Heart right ventricle (tissue), 16 donors: ENCODE measurements at regions not wholly inside any gene's neighbourhood (a gene's known extent, or its start where the extent isn't known, plus 50 kb on each side); places are given as distances from the start of the nearest gene placed in this dataset.

Experiments used
- ATAC-seq, 8 donors: fragments of 200-7000 bp; cut with Tn5 transposase; one replicate each; pipeline ENCODE4 v1.9.1; 2020; ENCODE audit warnings: mild to moderate bottlenecking in 8 of 8, moderate library complexity in 8 of 8, moderate number of reproducible peaks in 1 of 8
- DNase-seq, 2 donors: peaks; one replicate each; pipeline ENCODE4 v3.0.0-alpha.2; 2020
- H3K27ac ChIP-seq, 10 donors: fragments of 200-600 bp; sonication (generic) in 2 of 10; one replicate each; pipeline versions ENCODE4 v1.5.0 to v1.8.0; 2020 to 2022; ENCODE audit warnings: mild to moderate bottlenecking in 3 of 10
- H3K27me3 ChIP-seq, 7 donors: fragments of 200-600 bp; one replicate each; pipeline ENCODE4 v1.8.0; 2021 to 2022; ENCODE audit warnings: mild to moderate bottlenecking in 2 of 7
- H3K36me3 ChIP-seq, 9 donors: fragments of 200-600 bp; sonication (generic) in 1 of 9; one replicate each; pipeline versions ENCODE4 v1.5.0 to v1.8.0; 2020 to 2022; ENCODE audit warnings: mild to moderate bottlenecking in 2 of 9
- H3K4me1 ChIP-seq, 9 donors: fragments of 200-600 bp; sonication (generic) in 1 of 9; one replicate each; pipeline versions ENCODE4 v1.5.0 to v1.8.0; 2020 to 2022; ENCODE audit warnings: mild to moderate bottlenecking in 4 of 9
- H3K4me3 ChIP-seq, 10 donors: fragments of 200-600 bp; sonication (generic) in 2 of 10; one replicate each; pipeline versions ENCODE4 v1.5.0 to v1.8.0; 2020 to 2022; ENCODE audit warnings: mild to moderate bottlenecking in 7 of 10, moderate library complexity in 2 of 10
- H3K9me3 ChIP-seq, 11 donors: fragments of 200-600 bp in 10 of 11; sonication (generic) in 2 of 11; one replicate each; pipeline versions ENCODE4 v1.5.0 to v1.8.0; 2013 to 2022; ENCODE audit warnings: mild to moderate bottlenecking in 2 of 11, control low read depth in 1 of 11, moderate library complexity in 1 of 11
- WGBS, 2 donors: extraction: QIAGEN DNeasy Blood & Tissue Kit; methylation state at CpG; one replicate each; pipeline ENCODE4 v1.1.7; 2013; ENCODE audit warnings: inconsistent platforms in 1 of 2; 5-methylcytosine and 5-hydroxymethylcytosine counted together
- intact Hi-C, 10 donors: fragments of 100-400 bp; cut with DNase I; formaldehyde crosslinking; loops; one replicate each; pipeline versions ENCODE4 v1.11.1 to v1.14.2; 2022
- TF ChIP-seq, protein P1 (sequence below), 9 donors: fragments of 200-600 bp; sonication (generic) in 2 of 9; IDR thresholded peaks; one replicate each; pipeline versions ENCODE4 v1.5.0 to v1.8.0; 2021 to 2022; ENCODE audit warnings: antibody characterized with exemption in 9 of 9, mild to moderate bottlenecking in 5 of 9, moderate library complexity in 1 of 9
- donor health status: Arrhythmogenic right ventricular cardiomyopathy.
- donor health status: ischemic (EF 13 %, LVEDD 7.1; RV severe dilation, severe dysfunction).
- donor health status: healthy with polysubstance abuse.
- donor health status: DM: no; HTN: yes; CAD: no.
- donor health status: DM: no; HTN: no; CAD: no.
- donor health status: ischemic (EF 25% LVEDD 6.9; RV normal size, moderate dysfunction).
- donor health status: ischemic (EF 25% LVEDD 5.7; RV mildly dilated, moderate dysfunction).
- donor health status: healthy.
- donor health status: DM: yes; HTN: yes; CAD: no.
- donor health status: Ischemic cardiomyopathy.
- donor health status: ischemic (EF 35%, LVEDD 5.7; RV mildly dilated, moderate dysfunction).
- donor health status: nonischemic (EF 11% LVEDD 7.7; RV severe dilation, severe dysfunction).
- donor health status: DM: yes; HTN: yes; CAD: no.
- donor health status: PGD.
- donor health status: ischemic (EF 29% LVEDD 5.4; RV normal size, mild dysfunction).
- donor health status: nonischemic (EF 23%, LVEDD 6.1; RV moderate dilation, normal function).

DNA sequence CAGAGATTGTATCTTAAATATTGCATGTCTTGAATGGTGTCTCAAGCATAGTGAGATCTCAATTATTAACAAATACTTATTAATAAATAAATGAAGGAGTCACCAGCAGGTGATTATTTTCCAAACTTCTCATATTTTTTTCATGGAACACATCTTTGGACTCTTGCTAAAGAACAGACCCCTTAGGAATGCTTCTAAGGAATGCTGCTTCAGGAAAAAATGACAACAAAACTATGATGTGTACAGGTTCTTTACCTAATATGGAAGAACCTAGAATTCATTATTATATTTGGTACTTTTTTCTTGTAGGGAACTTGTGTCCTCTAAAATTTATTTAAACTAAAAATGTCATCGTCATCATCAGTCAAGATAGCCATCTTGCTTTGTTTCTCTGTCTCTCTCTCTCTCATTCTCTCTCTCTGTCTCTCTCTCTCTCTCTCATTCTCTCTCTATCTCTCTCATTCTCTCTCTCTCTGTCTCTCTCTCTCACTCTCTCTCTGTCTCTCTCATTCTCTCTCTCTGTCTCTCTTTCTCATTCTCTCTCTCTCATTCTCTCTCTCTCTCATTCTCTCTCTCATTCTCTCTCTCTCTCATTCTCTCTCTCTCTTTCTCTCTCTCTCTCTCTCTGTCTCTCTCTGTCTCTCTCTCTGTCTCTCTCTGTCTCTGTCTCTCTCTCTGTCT lies 63.0 kb upstream of the ETS2 start:
- intact Hi-C loops = loop anchor here in 2 of 10 donors (5.0 kb wide), 2 partner anchors 65 to 375 kb away; partner anchors contain the start of gene ETS2 (in 1 of the 2)
- Histone ChIP-seq H3K4me1 (peaks cover 0 to 16% (median 3%) of the 10 kb centered on the region in 9 donors), H3K36me3 (no peaks in the 10 kb centered on the region), H3K9me3 (peaks cover 0 to 3% (median 0%) of the 10 kb centered on the region in 11 donors), H3K4me3 (no peak overlapping the region), H3K27ac (no peak overlapping the region), H3K27me3 (no peaks in the 10 kb centered on the region)
- TF ChIP-seq, protein P1, sequence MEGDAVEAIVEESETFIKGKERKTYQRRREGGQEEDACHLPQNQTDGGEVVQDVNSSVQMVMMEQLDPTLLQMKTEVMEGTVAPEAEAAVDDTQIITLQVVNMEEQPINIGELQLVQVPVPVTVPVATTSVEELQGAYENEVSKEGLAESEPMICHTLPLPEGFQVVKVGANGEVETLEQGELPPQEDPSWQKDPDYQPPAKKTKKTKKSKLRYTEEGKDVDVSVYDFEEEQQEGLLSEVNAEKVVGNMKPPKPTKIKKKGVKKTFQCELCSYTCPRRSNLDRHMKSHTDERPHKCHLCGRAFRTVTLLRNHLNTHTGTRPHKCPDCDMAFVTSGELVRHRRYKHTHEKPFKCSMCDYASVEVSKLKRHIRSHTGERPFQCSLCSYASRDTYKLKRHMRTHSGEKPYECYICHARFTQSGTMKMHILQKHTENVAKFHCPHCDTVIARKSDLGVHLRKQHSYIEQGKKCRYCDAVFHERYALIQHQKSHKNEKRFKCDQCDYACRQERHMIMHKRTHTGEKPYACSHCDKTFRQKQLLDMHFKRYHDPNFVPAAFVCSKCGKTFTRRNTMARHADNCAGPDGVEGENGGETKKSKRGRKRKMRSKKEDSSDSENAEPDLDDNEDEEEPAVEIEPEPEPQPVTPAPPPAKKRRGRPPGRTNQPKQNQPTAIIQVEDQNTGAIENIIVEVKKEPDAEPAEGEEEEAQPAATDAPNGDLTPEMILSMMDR (IDR thresholded peaks at IDR 0.05) = no peak
- ATAC-seq (no peak), DNase-seq (no peak)
- WGBS, 2 donors = 90 to 94% methylated on average over 1 of the region's 1 CpG

DNA sequence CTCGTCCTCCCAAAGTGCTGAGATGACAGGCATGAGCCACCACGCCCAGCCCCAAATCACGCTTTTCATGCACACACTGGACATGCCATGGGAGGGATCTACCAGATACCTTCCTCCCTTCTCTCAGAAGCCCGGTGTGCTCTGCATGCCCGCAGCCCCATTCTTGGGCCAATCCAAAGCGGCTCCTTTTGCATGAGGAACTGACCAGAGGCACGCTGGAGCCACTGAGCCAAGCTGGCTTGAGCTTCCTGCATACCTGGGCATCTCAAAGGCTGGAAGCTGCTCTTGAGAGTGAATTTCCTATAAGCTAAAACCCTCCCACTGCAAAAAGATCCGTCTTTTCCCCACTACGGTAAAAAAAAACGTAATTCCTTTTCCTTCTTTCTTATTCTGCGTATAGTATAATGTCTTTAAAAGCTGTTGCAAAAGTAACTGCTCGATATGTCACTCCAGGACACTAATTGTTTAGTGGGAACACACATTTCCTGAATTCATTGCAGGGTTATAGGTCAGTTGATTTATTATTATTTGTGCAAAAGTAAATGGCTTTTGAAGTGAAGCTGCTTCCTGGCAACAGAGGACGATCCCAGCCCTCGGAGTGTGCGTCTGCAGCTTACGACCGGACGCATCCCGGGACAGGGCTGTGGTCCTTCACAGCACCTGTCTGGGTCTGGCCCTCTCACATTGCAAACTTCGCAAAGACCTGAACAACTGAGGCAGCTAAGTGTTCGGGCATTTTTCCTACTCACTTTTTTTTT lies 61.8 kb upstream of the ETS2 start:
- H3K36me3 ChIP-seq = no peaks in the 10 kb centered on the region
- 67 to 73% methylated on average over 21 of the region's 21 CpGs for WGBS, 2 donors
- peak; percentile 58 to 92 (median 89) for ATAC-seq
- intact Hi-C loops = loop anchor here in 3 of 10 donors (2.0 to 5.0 kb wide), 3 partner anchors 61 to 373 kb away; partner anchors contain the start of gene ETS2 (in 2 of the 3)
- H3K27ac ChIP-seq = peak overlapping the region in 7 of 10 donors; percentile 16 to 73 (median 36)
- peak overlapping the region in 2 of 10 donors; percentile 16 to 24 for H3K4me3 ChIP-seq
- H3K27me3 ChIP-seq = no peaks in the 10 kb centered on the region
- H3K9me3 ChIP-seq = peaks cover 0 to 3% (median 0%) of the 10 kb centered on the region in 11 donors
- H3K4me1 ChIP-seq = peaks cover 0 to 26% (median 3%) of the 10 kb centered on the region in 9 donors
- peak; percentile 27 to 44 for DNase-seq
- TF ChIP-seq, protein P1 (IDR thresholded peaks at IDR 0.05) = no peak

DNA sequence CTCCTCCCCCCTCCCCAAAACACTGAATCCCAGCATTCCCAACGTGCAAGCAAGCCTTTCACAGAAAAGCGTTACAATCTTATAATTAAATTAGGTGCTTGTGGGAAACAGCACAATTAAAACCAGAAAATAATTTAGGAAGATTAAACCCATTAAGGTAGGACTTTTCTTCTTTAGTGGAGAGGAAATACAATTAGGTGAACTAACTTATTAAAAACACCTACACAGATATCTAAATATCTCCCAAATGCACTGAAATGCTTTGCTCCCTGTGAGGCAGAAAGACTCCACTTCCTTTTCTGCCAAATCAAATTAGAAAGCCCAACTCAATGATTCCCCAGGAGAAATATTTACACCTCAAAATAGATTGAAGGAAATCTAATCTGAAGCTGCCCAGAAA lies 60.9 kb upstream of the ETS2 start:
- H3K9me3 ChIP-seq = peaks cover 0 to 3% (median 0%) of the 10 kb centered on the region in 11 donors
- H3K4me3 ChIP-seq = no peak overlapping the region
- ATAC-seq (no peak), DNase-seq (no peak)
- 72 to 78% methylated on average over 2 of the region's 2 CpGs for WGBS, 2 donors
- no peaks in the 10 kb centered on the region for H3K36me3 ChIP-seq
- H3K27ac ChIP-seq = peak overlapping the region in 3 of 10 donors; percentile 28 to 53 (median 42)
- H3K4me1 ChIP-seq = peaks cover 0 to 26% (median 3%) of the 10 kb centered on the region in 9 donors
- TF ChIP-seq, protein P1 (IDR thresholded peaks at IDR 0.05) = no peak
- intact Hi-C loops = loop anchor here in 4 of 10 donors (2.0 to 5.0 kb wide), 4 partner anchors 57 to 372 kb away; partner anchors contain the start of gene ETS2 (in 2 of the 4)
- H3K27me3 ChIP-seq = no peaks in the 10 kb centered on the region

DNA sequence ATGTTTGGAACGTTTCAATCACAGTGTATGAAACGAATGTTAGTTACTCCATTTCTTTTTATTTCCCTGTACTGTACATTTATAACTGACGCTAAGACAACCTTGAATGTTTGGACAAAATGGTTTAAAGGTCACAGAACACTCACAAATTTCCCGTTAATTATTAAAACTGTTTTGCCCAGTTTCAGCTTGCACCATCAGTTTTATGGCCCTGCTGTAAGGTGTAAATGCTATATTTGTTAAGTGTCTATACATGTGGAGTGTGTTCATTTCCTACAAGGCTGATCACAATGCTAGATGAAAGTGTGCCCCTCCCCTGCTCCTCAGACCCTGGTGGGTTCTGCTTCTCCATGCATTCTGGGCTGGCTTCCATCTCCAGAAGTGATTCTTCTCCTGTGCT lies 57.9 kb upstream of the ETS2 start:
- no peak for ATAC-seq
- Histone ChIP-seq H3K4me3 (no peak overlapping the region), H3K27ac (peak overlapping the region in 1 of 10 donors; percentile 68), H3K27me3 (no peaks in the 10 kb centered on the region), H3K36me3 (no peaks in the 10 kb centered on the region), H3K9me3 (peaks cover 0 to 3% (median 0%) of the 10 kb centered on the region in 11 donors), H3K4me1 (peaks cover 0 to 26% (median 3%) of the 10 kb centered on the region in 9 donors)
- TF ChIP-seq, protein P1 (IDR thresholded peaks at IDR 0.05) = no peak
- 53 to 87% methylated on average over 4 of the region's 4 CpGs for WGBS, 2 donors
- no peak for DNase-seq
- intact Hi-C loops = loop anchor here in 1 of 10 donors (5.0 kb wide), 1 partner anchor 54 kb away; no protein-coding TSS in a partner anchor
